NCI-H146 treated with DMSO at 0.1 percent for 48 hours (cell line): ENCODE measurements at regions not wholly inside any gene's neighbourhood (a gene's known extent, or its start where the extent isn't known, plus 50 kb on each side); places are given as distances from the start of the nearest gene placed in this dataset.

Source experiments
- DNase-seq: peaks from one replicate; lab custom pipeline; 2025; ENCODE audit not compliant: unreplicated experiment; lab: John Stamatoyannopoulos, UW

DNA sequence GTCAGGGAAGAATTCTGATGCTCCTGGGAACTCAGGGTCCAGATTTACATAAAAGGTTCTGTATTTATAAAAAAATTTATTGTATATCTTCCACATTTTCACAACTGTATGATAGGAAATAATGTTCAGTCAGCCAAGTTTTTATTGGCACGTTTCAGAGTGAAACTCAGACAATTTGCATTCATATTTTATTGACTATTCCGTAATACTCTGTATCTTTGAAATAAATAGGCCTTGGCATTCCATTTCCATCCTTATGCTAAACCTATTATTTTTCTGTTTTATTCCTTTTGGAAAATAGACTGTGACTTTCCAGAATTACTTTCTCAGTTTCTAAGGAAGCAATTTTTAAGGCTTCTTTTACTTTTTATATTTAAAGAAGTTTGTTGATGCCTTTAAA is 329.0 kb downstream of the OLFM3 start:
- DNase-seq, result no peak

DNA sequence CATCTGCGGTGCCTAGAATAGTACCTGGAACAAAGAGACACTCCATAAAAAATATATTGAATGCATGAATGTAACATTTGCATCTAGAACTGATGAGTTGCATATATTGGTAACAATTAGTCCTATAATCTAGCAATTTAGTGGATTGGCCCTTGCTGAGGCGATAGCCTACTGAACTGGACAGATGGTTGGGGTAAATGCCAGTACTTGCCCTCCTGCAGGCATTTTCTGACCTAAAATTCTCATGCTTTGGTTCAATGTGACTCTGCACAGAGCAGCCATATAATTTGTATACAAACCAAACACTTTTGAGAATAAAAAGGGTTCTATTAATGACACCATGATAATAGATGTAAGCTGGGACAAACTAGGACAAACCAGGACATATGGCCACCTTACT is 313.6 kb downstream of the OLFM3 start:
- no peak for DNase-seq

DNA sequence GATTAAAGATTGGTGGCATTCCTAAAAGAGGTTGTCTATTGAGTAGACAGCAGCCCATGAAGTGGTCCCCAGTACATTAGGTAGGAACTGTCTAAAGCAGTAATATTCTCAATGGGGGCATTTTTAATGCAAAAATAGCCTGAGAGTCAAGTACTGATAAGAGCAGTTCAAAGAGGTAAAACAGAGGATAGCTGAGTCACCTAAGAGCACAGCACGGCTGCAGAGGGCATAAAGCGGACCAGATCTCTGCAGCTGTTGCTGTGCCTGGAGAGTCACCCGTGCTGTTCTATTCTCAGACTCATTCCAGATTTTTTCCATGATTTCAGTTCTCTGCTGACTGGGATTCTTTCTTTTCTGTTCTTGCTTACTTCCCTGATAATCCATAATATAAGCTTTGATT is 313.2 kb downstream of the OLFM3 start:
- DNase-seq, result no peak

DNA sequence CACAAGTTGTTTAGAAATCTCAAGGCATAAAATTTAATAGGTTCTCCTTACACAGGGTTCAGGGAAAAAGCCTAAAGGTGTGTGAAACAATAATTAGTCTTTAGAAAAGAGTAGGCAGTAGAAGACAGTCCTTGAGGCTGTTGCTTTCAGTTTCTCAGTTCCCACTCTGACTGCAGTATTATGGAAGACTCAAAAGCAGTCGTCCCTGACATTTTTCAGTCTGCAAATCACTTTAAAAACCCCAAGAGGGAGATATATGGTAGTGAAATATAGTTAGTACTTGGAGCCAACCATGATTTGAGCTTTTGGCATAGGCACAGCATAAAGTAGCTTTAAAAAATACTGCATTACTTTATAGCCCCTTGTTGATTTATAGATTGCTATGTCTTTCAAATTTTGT is 299.7 kb downstream of the OLFM3 start:
- DNase-seq, result no peak

DNA sequence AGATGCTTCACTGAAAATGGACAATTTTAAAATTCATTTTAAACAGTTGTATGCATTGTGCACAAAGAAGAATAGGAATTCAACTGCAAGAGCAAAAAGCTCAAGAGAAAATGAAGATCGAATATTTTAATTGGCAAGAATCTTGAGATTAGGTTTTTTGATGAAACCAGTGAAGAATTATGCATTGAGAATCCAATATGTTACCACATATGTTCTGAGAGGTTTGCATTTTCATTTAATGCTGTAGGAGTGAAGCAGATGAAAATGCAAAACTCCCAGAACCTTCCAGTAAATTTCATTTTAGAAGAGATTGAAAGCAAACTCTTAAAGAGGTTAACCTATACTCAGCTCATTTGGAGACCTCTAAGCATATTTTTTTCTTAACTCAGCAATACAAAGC is 298.0 kb downstream of the OLFM3 start:
- no peak for DNase-seq

DNA sequence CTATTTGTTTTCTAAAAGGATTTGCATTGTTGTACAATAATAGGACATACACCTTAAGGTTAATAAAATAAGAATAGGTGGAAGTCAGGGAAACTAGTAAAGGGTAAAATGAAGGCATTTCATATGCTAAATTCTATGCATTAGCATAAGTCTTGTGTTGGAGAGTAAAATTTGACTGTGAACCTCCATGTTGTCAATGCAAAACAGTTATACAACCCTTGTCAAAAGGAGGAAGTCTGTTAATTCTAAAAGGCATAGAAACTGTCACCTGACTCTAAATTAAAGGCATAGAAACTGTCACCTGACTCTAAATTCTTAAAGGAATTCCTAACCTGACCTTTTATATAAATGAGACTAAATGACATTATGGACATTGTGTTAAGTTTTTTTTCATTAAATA is 291.8 kb downstream of the OLFM3 start:
- DNase-seq, result no peak

DNA sequence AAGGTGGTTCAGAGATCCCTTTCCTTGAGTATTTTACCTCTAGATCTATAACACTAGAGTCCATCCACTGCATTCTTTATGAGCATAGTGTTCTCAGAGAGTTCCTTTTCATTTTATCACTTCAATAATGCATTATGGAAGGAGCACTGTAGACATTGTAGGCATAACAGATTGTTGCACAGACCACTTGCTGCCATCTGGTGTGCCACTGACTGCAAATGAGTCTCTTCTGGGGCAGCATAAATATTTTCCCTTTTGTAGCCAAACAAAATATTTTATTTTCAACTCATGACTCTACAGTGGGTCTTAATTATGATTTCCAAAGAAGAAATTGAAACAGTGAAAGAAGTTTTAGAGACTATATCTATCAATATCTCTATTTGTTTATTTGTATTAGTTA is 290.4 kb downstream of the OLFM3 start:
- DNase-seq, result no peak

DNA sequence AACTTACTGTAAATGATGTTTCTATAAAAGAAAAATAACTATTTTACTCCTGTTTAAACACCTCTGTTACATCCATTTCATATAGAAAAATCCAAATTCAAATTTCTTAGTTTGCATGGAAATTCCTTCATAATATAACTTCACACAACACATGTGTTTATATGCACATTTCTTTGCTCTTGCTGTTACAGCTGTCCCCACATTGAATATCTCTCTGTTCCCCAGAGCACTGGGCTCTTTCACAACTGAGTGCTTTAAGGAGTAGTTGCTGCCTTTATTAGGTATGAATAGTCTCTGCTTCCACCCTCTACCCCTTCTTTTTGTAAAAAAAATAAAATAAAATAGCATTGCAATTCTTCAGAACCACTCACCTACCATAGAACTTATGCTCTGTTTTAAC is 287.0 kb downstream of the OLFM3 start:
- no peak for DNase-seq

DNA sequence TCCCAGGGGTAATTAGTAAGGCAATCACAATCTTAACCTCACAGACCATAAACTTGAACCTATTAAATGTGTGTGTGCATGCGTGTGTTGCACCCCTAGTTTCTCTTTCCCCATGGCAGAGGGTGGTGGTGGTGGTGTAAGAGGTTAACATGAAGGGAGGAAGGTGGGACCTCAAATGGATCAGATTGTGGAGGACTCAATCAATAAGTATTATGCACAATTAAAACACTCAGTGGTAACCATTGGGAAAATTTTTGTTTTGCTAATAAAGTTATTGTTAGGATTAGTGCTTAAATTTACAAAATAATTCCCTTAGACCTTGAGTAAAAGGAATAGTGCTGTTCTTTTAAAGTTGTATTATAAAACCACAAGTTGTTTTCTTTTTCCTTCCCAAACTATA is 283.0 kb downstream of the OLFM3 start:
- DNase-seq, result no peak

DNA sequence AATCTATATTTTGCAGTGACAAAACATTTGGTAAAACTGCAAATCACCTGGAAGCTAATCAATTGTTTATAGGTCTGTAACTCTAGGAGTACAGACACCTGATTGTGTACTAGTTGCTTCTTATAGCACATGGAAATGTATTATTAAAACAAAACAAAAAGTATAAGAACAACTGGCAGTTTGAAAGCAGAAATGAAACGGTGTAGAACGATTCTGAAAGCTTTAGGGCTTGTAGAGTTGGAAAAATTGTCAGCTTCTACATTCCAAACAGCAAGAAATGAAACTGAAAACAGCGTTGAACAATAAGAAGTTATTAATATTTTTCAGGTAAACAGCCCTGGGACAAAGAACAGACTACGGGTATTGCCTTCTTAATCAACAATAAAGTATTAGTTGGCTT is 273.3 kb downstream of the OLFM3 start:
- DNase-seq, result no peak

DNA sequence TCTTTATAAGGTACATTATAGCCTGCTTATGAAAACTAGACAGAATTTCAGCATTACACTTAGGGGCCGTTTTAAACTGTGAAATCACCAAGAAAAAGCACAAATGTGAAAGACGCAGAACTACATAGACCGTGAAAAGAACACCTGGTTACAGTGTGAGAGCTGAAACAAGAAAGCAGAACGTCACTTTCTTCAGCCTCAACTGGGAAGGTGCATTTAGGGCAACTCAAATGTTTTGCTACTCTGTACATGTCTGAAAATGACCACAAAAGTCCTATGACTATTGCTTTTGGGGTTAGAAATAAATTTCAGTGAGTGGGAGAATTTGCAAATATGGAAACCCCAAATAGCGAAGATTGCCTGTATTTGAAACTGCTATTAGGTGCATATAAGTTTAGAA is 268.7 kb downstream of the OLFM3 start:
- no peak for DNase-seq

DNA sequence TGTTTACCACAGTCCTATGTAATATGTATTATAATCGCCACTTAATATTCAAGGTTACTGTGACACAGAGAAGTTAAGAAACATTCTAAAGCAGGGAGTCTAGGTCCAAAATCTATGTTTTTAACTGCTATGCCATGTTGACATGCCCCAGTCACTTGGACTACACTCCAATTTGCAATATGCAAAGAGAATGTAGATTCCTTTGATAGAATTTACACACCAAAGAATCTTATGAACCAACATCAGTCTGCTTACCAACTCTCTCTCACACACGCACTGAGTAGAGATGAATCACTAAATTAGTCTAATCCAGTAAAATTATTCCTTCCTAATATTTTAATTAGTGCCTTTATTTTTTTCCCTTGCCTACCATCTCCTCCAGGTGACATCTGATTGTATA is 266.2 kb downstream of the OLFM3 start:
- no peak for DNase-seq

DNA sequence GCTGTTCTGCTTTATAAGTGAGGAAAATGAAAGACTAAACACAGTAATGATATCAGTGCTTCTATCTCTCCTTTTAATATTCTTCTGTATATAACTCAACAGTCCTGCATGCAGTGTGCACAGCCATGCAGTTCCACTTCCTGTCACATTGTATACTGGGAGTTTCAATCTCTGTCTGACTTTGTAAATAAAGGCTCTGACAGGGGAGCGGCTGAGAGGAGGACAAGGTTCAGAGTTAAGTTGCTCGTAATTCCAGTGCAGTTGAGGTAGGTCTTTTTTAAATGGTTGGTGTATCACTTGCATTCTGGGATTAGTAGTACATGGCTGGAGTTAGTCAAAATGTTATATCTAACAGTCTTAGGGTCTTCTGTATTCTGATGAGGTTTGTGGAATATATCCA is 264.5 kb downstream of the OLFM3 start:
- no peak for DNase-seq

DNA sequence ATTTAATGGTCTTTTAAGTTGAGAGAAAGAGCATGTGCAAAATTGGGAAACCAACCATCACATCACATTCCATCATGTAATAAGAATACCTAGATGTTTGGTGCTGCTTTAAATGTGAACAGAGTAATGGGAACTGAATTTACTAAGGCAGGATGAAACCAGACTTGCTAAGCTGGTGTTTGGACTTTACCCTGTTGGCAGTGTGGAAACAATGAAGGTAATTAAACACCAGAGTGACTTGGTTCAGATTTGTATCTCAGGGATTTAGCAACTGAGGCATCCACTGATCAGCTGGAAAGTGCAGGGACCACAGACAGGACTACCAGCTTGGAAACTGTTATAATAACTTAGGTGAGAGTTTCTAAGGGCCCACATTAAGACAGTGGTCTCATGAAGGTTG is 263.4 kb downstream of the OLFM3 start:
- no peak for DNase-seq

DNA sequence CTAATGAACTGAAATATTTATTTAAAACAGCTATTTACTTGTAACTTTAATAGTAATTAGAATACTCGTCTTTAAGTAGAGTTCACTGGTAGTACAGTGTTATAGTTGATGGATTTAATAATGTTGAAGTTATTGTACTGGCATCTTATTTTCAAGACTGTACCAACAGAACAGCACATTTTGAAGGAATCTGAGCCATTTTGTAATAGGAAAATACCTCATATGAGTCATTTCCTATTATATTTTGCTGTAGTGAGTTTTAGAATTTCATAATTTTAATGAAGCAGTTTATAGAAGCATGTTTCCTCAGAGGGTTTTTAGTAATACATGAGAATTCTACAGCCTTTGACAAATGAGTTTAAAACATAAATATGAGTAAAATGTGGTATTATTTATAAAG is 258.3 kb downstream of the OLFM3 start:
- DNase-seq, result no peak

DNA sequence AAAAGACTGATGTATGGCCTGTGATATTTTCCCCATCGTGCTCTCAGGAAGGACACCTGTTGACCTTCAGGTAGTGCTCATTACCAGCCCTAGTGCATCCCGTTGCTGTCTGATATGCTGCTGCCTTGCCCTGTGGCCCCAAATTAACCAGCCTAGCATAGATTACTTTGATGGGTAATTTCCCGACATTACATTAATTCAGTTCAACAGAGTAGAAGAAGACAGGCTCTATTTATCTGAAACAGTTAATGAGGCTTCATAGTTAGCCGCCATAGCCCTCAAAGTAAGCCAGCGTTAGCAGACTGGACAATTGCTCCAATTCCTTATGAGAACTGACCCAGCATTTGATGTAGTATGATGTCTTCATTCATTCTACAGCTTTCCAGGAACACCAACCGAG is 257.6 kb downstream of the OLFM3 start:
- no peak for DNase-seq

DNA sequence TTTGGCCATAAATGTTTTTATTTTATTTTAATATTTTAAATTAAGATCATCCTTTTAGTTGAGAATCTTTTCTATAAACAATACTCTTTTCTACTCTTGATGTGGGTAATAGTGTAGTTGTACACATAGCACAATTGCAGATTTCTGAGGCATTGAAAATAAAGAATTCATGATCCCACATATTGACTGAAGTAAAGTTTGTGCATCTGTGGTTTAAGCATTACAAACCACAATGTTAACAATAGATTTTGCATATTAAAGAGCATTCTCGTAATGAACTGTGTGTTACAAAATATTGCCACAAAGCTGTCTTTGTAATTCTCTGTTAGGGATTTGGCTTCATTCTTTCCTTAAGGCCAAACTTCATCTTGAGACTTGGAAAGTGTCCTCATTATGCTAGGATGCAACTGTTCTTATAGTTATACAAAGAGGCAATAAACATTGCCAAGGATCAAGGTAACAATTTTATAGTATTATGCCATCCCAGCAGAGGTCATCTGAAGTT is 256.8 kb downstream of the OLFM3 start:
- DNase-seq, result no peak

DNA sequence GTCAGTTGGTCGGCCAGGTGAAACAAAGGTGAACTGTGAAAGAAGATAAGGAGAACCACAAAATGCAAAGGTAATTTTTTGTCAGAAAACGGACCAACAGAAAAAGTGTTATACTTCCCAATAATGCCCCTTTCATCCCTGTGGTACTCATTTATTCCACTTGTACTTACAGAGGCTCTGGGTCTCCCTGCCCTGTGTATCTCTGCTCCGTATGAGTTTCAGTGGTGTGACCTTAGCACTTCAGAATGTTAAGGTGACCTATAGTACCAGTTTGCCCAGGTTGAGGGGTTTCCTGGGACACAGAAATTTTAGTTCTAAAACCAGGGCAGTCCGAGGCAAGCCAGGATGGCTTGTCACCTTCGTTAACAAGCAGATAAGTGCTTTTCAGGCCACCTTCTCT is 254.8 kb downstream of the OLFM3 start:
- DNase-seq, result no peak

DNA sequence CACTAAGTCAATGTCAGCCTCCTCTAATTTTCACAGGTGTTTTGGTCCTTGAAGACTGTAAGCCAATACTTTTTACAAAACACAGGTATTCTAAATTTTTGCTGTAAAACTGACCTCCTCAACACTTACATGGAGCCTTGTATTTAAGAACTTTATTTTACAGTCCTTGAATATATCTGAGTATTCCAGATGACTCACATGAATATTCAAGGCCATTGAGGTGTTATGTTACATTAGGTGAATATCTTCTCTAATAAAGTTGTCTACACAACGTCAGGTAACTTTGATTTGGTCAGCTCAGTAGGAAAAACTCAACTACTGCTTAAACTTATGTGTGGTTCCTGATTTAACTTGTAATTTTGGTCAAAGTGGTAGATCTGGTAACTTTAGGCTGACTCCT is 254.2 kb downstream of the OLFM3 start:
- DNase-seq, result no peak

DNA sequence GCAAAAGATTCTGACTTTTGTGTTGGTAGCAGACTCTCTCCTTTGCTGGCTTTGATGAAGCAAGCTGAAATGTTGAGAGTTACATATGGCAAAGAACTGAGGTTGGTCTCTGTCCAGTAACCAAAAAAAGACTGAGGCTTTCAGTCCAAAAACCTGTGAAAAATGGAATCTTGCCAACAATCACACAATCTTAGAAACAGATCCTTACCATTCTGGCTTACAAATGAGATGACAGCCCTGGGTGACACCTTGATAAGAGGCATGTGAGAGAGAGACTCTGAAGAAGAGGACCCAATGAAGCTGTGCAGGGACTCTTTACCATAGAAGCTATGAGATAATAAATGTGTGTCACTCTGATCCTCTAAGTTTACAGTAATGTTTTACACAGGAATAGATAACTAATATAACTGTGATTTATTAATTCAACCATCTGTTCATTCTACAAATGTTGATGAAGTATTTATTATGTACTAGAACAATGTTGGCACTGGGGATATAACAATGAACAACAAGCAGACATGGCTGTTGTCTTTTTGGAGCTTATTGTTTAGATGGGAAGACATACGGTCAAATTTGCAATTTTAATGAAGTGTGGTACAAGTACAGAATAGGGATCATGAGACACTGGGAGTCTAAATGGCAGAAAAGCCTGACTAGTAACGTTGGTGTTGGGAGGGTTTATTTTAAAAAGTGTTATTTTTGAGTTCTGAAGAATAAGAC is 251.0 kb downstream of the OLFM3 start:
- no peak for DNase-seq

DNA sequence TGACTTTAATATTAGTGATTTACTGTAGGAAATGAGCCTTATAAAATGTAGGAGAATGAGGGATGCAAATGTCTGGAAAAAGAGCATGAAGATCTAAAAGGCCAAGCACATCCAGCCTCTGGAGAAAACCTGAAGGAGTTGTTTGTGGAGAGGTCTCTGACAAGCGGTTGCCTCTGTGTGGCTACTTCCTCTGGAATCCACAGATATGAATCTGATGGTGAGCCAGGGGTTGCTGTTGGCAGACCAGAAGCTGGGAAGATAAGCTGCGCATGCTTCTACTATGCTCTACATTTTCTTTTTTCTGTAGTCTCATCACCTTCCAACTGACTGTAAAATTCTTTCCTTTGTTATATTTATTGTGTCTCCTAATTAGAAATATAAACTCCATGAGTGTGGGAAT is 248.6 kb downstream of the OLFM3 start:
- no peak for DNase-seq
